ENCODE measurements at regions not wholly inside any gene's neighbourhood (a gene's known extent, or its start where the extent isn't known, plus 50 kb on each side); places are given as distances from the start of the nearest gene placed in this dataset.

DNA sequence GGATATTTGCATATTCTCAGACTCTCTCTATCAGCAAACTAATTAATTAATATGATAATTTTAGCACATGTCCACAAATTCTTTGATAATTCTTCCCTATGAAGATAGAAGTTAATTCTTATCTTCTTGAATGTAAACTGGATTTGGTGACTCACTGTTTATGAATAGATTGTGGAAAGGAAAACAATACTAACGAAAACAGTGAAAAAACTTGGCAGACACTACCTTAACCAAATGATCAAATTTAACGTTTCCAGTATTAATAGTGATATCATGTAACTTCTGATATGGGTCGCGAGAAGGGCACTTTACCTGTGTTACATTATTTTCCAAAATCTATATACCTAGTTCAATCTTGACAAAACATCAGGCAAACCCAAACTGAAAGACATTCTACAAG lies 401.0 kb downstream of the SI start:
- intact Hi-C loops (cut with DNase I), result no loop called here
- ATAC-seq (no peak), DNase-seq (no peak)
- Histone ChIP-seq H3K9me3 (no peaks in the 10 kb centered on the region), H3K27ac (no peak overlapping the region), H3K4me1 (peaks cover 15% of the 10 kb centered on the region), H3K4me3 (no peak overlapping the region), H3K36me3 (replicated peaks in 1 of 2; ENCODE audit: insufficient read depth in 1 of 2, low read depth in 2 of 2) (no peaks in the 10 kb centered on the region), H3K27me3 (no peaks in the 10 kb centered on the region)
- TF ChIP-seq POLR2A (IDR thresholded peaks at IDR 0.05), result no peak
- TF ChIP-seq, protein P1, sequence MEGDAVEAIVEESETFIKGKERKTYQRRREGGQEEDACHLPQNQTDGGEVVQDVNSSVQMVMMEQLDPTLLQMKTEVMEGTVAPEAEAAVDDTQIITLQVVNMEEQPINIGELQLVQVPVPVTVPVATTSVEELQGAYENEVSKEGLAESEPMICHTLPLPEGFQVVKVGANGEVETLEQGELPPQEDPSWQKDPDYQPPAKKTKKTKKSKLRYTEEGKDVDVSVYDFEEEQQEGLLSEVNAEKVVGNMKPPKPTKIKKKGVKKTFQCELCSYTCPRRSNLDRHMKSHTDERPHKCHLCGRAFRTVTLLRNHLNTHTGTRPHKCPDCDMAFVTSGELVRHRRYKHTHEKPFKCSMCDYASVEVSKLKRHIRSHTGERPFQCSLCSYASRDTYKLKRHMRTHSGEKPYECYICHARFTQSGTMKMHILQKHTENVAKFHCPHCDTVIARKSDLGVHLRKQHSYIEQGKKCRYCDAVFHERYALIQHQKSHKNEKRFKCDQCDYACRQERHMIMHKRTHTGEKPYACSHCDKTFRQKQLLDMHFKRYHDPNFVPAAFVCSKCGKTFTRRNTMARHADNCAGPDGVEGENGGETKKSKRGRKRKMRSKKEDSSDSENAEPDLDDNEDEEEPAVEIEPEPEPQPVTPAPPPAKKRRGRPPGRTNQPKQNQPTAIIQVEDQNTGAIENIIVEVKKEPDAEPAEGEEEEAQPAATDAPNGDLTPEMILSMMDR (IDR thresholded peaks at IDR 0.05), result no peak
- 32 to 35% methylated on average over 4 of the region's 4 CpGs for WGBS, 2 donors

DNA sequence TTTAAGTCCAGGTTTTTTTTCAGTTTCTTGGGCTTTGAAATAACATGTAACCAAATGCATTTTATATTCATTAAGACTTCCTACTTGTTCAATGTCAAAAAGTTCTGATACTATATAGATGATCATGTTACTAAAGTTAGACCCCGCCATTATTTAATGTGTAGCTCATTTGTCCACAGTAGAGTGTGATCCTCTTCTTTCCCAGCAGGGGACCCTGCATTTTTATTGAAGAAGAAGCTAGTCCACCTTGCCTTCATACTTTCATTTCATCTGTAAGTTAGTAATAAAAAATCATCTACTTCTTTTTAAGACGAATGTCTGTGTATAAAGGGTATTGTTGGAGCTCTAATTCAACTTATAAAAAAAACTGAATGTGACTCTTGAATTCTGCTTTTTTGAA lies 404.6 kb downstream of the SI start:
- DNase-seq (no peak), ATAC-seq (no peak)
- Histone ChIP-seq H3K4me1 (peaks cover 13% of the 10 kb centered on the region), H3K27me3 (no peaks in the 10 kb centered on the region), H3K27ac (no peak overlapping the region), H3K9me3 (no peaks in the 10 kb centered on the region), H3K4me3 (no peak overlapping the region), H3K36me3 (replicated peaks in 1 of 2; ENCODE audit: insufficient read depth in 1 of 2, low read depth in 2 of 2) (no peaks in the 10 kb centered on the region)
- TF ChIP-seq, protein P1 (IDR thresholded peaks at IDR 0.05), result no peak
- TF ChIP-seq POLR2A (IDR thresholded peaks at IDR 0.05), result no peak
- intact Hi-C loops (cut with DNase I), result no loop called here
- WGBS, 2 donors, result 88 to 90% methylated on average over 2 of the region's 2 CpGs

DNA sequence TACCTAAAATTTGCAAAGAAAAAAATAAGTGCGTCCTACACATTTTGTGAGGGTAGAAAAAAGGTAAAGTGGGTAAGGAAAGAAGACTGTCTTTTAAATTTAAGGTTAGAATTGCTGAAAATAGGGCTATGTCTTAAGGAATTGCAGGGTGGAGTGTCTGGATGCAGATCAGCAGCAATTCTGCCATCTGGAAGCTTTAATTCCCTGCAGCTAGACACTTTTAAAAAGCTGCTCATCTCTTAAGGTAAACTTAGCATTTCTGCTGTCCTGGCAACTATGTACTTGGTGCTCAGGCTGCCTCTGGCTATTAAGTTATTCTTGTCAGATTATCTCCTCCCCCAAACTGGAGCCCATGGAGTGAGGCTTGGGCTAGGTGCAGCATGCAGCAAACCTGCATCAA lies 420.2 kb downstream of the SI start:
- WGBS, 2 donors, result 79 to 96% methylated on average over 1 of the region's 1 CpG

DNA sequence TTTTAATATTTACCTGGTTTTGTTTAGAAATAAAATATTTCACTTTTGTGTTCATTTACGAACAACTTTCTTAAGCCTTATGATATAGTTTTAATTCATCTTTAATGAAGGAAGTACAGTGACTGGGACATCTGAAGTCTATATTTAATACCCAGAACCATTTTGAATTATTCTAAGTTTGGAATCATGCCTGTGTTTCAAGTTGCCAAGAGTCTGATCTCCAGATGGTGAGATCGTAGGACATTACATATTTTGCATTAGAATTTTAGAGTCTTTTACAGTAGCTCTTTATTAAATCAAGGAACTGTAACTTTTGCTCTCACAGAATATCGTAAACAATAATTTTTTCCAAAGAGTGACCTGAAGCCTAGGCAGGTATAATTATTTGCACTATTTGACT lies 420.7 kb downstream of the SI start:
- H3K27me3 ChIP-seq, result no peaks in the 10 kb centered on the region
- H3K9me3 ChIP-seq, result no peaks in the 10 kb centered on the region
- H3K27ac ChIP-seq, result no peak overlapping the region
- no peaks in the 10 kb centered on the region for H3K36me3 ChIP-seq (replicated peaks in 1 of 2; ENCODE audit: insufficient read depth in 1 of 2, low read depth in 2 of 2)
- TF ChIP-seq, protein P1 (IDR thresholded peaks at IDR 0.05), result no peak
- TF ChIP-seq POLR2A (IDR thresholded peaks at IDR 0.05), result no peak
- intact Hi-C loops (cut with DNase I), result no loop called here
- H3K4me3 ChIP-seq, result no peak overlapping the region
- no peak for ATAC-seq
- DNase-seq, result no peak
- 65 to 71% methylated on average over 3 of the region's 3 CpGs for WGBS, 2 donors
- H3K4me1 ChIP-seq, result peaks cover 8% of the 10 kb centered on the region

More for the DNA sequence above, 420.2 kb downstream of the SI start:
- H3K4me3 ChIP-seq, result no peak overlapping the region
- TF ChIP-seq, protein P1 (IDR thresholded peaks at IDR 0.05), result no peak
- TF ChIP-seq POLR2A (IDR thresholded peaks at IDR 0.05), result no peak
- H3K36me3 ChIP-seq (replicated peaks in 1 of 2; ENCODE audit: insufficient read depth in 1 of 2, low read depth in 2 of 2), result no peaks in the 10 kb centered on the region
- no peaks in the 10 kb centered on the region for H3K27me3 ChIP-seq
- H3K4me1 ChIP-seq, result peaks cover 8% of the 10 kb centered on the region
- DNase-seq, result no peak
- H3K27ac ChIP-seq, result no peak overlapping the region
- no peak for ATAC-seq
- H3K9me3 ChIP-seq, result no peaks in the 10 kb centered on the region
- intact Hi-C loops (cut with DNase I), result no loop called here

DNA sequence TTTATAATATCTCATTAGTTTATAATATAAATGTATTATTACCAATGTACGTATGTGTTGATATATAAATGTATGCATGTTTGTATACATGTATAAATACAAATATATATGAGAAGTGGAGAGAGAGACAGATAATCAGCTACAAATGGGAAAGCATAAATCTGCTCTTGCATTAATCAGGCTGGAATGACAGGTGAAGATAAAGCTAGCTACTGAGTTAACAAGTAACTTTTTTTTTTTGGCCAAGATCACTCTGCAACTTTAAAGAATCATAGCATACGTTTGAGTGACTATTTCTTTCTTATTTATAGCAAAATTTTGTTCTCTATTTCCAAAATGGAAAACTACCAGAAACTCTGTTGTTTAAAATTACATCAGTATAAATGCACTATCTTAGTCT lies 422.8 kb downstream of the SI start:
- TF ChIP-seq POLR2A (IDR thresholded peaks at IDR 0.05), result no peak
- TF ChIP-seq, protein P1 (IDR thresholded peaks at IDR 0.05), result no peak
- Histone ChIP-seq H3K4me3 (no peak overlapping the region), H3K27me3 (no peaks in the 10 kb centered on the region), H3K9me3 (no peaks in the 10 kb centered on the region), H3K36me3 (replicated peaks in 1 of 2; ENCODE audit: insufficient read depth in 1 of 2, low read depth in 2 of 2) (no peaks in the 10 kb centered on the region), H3K27ac (no peak overlapping the region), H3K4me1 (peaks cover 8% of the 10 kb centered on the region)
- intact Hi-C loops (cut with DNase I), result no loop called here
- ATAC-seq (no peak), DNase-seq (no peak)
- WGBS, 2 donors, result 16 to 22% methylated on average over 2 of the region's 2 CpGs
